DMS153 (cell line): ENCODE measurements at regions not wholly inside any gene's neighbourhood (a gene's known extent, or its start where the extent isn't known, plus 50 kb on each side); places are given as distances from the start of the nearest gene placed in this dataset.

Source experiments
- DNase-seq: peaks from one replicate; lab custom pipeline; 2025; lab: John Stamatoyannopoulos, UW

GRCh38 chr19:30128211-30128610, 186.2 kb downstream of the URI1 start:
- no peak for DNase-seq

DNA sequence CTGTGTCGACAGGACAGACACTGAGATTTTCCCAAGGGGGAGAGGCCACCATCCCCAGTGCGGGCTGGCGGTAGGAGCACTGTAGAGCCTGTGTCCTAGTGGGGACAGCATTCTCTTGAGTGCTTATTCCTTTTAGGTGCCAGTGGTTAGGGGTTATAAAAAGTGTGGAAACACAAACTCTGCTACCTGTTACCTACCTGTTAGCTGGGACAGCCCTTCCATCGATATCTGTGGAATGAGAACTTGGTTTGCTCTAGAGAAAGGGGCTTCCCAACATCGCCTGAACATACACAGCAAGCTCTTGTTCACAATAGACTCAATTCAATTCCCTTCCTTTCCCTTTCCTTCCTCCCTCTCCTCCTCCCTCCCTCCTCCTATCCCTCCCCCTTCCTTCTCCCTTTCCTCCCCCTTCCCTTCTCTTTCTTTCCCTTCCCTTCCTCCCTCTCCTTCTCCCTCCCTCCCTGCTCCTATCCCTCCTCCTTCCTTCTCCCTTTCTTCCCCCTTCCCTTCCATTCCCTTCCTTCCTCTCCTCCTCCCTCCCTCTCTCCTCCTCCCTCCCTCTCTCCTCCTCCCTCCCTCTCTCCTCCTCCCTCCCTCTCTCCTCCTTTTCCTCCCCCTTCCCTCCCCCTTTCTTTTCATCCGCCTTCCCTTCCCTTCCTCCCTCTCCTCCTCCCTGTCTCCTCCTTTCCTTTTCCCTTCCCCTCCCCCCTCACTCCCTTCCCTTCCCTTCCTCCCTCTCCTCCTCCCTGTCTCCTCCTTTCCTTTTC, 188.5 kb downstream of the URI1 start:
- DNase-seq = no peak

DNA sequence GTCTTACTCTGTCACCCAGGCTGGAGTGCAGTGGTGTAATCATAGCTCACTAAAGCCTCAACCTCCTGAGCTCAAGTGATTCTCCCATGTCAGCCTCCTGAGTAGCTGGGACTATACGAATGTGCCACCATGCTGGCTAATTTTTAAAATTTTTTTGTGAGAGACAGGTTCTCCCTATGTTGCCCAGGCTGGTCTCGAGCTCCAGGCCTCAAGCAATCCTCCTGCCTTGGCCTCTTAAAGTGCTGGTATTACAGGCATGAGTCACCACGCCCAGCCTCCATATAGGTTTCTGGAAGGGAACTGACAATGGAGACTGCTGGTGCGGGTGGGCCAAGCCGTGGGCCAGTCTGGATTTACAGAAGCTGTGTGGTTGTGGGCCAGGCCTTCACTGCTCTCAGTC, 189.2 kb downstream of the URI1 start:
- DNase-seq = no peak

DNA sequence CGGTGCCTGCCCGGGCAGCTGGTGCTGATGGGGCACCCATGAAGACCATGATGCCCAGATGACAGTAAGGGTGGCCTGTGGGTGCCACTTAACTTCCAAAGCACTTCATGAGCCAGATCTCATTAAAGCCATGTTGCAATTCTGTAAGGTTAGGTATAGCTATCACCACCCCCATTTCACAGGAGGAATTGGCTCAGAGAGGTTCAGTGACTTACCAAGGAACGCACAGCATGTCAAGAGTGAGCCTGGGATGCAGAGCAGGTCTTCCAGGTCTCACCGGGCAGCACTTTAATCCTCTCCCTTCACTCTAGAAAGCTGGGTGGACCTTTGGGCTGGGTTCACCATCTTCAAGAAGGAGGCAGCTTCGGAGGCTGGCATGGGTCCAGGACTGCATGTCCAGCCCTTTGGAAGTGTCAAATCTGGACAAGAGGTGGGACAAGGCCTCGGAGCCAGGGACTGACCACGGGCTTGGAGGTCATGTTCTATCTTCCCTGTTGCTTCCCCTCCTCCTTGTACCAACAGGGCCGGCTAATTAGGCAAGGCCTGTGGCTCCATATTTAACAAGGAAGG, 189.8 kb downstream of the URI1 start:
- no peak for DNase-seq

- no peak for DNase-seq
These were observed 190.5 kb downstream of the URI1 start for GRCh38 chr19:30132343-30133075.

- no peak for DNase-seq
These were observed 191.8 kb downstream of the URI1 start for GRCh38 chr19:30133803-30134202.

- no peak for DNase-seq
These were observed 193.2 kb downstream of the URI1 start for GRCh38 chr19:30135093-30135757.

GRCh38 chr19:30135797-30136196, 193.8 kb downstream of the URI1 start:
- DNase-seq = no peak

DNA sequence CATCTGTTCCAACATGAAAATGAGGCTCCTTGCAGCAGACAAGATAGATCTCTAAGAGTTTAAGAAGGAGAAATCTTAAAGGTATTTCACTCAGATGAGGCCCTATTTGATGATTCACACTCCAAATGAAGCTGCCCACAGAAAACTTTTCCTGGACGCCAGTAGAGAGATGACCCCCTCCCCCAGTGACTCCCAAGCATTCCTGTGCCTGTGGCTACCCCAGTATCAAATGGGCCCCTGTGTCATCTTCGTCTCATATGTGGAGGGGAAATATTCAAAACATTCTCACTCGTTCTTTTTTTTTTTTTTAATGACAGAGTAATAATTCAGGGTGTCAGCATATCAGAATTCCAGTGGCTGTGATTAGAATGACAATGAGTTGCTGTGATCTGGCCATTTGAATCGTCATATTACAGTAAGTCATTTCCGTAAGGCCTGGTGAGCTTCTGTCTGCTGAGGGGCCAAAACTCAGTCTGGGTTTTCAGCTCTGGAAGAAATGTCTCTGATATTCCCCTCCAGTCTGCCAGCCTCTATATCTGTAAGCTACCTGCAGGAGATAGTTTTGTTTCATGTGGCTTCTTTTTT, 194.7 kb downstream of the URI1 start:
- DNase-seq = no peak

- DNase-seq = no peak
These were observed 195.7 kb downstream of the URI1 start for GRCh38 chr19:30137747-30138146.

DNA sequence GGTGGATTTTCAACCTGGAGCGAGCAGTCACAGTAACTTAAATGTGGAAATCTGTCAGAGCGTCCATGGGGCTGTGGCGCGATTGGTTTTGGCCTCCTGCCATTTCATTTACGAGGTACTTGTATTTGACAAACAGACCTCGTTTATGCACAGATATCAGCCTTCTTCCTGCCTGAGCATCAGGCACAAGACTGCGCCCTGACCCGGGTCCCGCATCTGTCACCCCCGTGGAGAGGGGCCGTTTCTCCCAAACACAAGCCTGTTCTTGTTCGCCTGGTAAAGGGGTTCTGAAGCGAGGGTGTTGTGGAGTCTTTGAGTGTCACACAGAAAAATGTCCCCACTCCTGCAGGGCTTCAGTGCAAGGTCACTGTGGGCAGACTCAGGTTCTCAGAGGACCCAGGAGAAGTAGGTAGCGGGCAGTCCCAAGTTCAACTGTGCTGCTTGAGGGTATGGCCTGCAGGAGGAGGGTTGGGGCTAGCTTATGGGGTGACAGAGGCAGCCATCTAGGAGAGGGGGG, 202.3 kb downstream of the URI1 start:
- DNase-seq = peak; percentile 78

DNA sequence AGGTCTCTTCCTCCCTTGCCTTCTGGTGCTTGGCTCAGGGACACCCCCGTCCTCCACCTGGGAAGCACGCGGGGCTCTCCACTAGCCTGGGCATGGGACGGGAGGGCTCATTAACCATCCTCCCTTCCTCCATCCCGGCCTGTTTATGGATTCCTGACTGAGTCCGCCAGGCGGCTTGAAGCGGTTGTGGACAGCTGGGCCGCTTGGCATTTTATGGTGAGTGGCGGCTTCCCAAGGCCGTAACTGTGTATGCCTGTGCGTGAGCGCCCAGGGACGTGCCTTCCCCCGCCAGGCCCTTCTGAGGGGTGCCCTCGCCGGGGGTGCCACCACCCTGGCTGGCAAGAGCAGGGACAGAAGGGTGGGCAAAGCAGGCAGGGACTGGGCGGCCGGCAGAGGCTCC, 202.8 kb downstream of the URI1 start:
- DNase-seq = peak; percentile 7

DNA sequence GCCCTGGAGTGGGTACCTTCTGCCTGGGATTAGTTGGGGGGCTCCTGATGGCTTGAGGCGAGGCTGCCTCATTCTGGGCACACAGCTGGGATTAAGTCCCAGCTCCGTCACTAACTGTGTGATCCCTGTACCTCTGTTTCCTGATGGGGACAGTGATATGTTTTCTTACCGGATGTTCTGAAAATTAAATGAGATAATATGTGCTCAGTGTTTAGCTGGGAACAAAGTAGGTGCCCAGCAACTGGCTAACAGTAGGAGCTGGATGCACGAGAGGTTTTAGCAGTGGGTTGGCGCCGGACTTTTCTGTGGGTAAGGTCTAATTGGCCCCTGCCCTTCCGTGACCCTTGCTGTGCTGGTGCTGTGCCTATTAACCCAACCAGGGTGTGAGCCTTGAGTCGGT, 203.4 kb downstream of the URI1 start:
- no peak for DNase-seq

DNA sequence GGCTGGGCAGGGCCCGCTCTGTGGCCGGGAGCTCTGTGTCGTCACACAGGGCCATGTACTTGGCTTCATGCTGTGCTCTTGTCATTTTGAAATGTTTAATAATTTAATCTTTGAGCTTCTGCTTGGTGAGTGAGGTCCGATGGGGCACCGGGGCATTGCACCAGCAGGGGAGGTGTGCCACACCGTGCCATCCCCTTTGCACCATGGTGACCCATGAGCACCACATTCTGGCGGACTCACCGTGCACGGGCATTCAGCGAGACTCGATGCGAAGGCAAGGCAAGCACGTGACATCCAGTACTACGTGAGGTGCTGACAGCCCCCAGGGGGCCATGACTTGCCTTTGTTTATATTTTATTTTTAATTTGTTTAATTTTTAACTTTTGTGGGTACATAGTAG, 204.3 kb downstream of the URI1 start:
- no peak for DNase-seq

DNA sequence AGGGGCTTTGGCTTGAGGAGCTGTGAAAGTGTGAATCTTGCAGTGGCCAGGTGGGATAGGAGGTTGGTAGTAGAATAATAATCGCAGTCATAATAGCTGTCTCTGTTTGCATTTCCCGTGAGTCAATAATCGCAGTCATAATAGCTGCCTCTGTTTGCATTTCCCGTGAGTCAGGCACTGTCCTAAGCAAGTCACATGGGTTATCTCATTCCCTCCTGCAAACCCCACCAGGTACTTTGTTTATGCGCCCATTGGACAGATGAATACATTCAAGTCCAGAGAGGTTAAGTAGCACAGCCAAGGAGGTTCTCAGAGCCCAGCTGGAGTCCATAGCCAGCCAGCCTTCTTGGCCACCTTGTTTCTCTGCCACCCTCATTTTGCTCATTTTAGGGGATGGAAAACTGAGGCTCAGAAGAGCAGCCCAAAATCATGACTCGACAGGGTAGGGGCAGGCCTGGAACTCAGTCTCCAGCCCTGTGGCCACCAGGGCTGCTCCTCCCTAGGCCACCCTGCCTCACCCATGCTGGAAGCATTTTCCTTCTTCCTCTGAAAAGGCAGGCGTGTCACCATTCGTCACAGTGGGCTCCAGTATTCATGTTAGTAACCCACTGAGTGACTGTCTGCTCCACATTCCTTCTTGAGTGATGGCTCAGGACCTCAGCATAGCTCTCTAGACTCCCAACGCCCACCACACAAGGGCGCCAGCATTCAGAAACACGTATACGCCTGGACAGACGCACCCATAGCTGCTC, 206.2 kb downstream of the URI1 start:
- DNase-seq = peak; percentile 81

DNA sequence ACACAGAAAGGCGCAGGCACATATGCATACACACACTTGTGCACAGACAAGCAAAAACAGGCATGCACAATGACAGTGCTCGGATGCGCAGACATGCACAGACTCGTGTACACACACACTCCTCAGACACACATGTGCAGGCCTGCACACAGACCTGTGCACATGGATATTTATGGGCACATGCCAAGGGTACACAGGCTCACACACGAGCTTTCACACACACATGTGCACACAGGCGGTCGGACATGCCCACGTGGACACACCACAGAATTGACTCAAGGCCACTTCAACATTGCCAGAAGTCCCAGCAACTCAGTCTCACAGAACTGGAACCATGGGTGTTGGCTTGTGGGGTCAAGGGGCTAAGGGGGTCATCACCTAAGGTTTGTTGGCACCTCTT, 206.8 kb downstream of the URI1 start:
- DNase-seq = no peak

- no peak for DNase-seq
These were observed 207.3 kb downstream of the URI1 start for GRCh38 chr19:30149300-30149699.

GRCh38 chr19:30150626-30151025, 208.6 kb downstream of the URI1 start:
- no peak for DNase-seq

- no peak for DNase-seq
These were observed 209.0 kb downstream of the URI1 start for GRCh38 chr19:30151081-30151480.

GRCh38 chr19:30152510-30153291, 210.7 kb downstream of the URI1 start:
- DNase-seq = no peak
